ENCODE measurements at regions not wholly inside any gene's neighbourhood (a gene's known extent, or its start where the extent isn't known, plus 50 kb on each side); places are given as distances from the start of the nearest gene placed in this dataset.

- no peak for TF ChIP-seq CTCF (IDR thresholded peaks at IDR 0.05)
- no peak for TF ChIP-seq POLR2A (IDR thresholded peaks at IDR 0.05; ENCODE audit: low read depth)
Observed at GRCh38 chr2:3043726-3044125, 333.9 kb downstream of the EIPR1 start.
